DMS53 (cell line): ENCODE measurements at regions not wholly inside any gene's neighbourhood (a gene's known extent, or its start where the extent isn't known, plus 50 kb on each side); places are given as distances from the start of the nearest gene placed in this dataset.
"Not testable (repeated sequence)": the region's sequence is repeated elsewhere in the genome, so short reads cannot be mapped to it uniquely, and the experiment has no call there.

ENCODE experiments used
- DNase-seq: peaks from one replicate; lab custom pipeline; 2025; lab: John Stamatoyannopoulos, UW

DNA sequence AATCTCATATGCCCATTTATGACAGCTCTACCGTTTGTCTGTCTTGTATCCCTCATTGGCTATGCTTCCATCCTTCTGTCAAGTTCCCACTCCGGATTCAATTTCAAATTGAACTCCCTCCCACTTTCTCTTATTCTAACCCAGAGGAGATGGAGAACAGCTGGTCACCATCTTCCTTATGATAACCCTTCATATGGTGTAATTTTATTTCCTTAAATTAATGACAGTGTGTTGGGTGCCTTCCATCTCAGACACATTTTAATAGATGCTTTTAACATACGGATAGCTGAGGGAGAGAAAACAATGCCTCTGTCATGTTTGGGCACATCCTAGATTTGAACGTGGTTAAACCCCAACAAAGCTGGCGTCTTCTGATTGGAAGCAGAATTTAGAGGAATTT lies 103.0 kb upstream of the PLXNA2 start:
- no peak for DNase-seq

DNA sequence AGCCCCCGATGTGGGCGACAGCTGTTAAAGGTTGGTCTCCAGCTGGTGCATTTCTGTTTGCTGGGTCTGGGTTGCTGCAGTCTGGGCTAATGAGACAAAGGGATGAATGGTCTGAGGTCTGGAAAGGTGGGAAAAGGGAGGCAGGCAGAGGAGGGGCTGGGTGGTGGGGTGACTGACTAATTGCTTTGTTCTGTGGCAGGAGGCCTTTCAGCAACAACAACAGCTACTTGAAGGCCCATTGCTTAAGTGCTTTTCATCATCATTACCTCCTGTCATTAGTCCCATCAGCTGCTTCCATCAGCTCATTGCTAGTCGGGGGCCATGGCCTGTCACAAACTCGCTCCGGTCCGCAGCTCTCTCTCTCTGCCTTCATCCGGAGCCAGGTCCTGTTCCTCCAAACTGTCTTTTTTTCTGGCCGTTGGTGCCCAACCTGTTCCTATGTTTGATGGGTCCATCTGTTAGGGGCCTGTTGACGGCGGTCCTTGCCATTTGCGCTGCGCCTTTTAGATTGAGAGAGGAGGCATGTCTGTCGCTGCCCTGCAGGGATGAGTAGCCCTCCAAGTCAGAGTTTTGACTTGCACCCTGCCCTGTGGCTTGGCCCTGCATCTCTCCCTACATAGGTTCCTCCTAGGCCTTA lies 105.6 kb upstream of the PLXNA2 start:
- no peak for DNase-seq

DNA sequence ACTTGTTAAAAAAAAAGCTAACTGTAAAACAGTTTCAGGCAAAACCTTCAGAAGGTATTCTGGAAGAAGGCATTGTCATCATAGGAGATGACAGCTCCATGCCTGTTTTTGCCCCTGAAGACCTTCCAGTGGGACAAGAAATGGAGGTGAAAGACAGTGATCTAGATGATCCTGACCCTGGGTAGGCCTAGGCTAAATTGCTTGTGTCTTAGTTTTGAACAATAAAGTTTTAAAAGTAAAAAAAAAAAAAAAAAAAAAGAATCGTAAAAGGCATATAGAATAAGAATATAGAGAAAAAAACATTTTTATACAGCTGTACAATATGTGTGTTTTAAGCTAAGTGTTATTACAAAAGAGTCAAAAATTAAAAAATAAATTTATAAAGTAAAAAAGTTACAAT lies 106.6 kb upstream of the PLXNA2 start:
- DNase-seq, result no peak

DNA sequence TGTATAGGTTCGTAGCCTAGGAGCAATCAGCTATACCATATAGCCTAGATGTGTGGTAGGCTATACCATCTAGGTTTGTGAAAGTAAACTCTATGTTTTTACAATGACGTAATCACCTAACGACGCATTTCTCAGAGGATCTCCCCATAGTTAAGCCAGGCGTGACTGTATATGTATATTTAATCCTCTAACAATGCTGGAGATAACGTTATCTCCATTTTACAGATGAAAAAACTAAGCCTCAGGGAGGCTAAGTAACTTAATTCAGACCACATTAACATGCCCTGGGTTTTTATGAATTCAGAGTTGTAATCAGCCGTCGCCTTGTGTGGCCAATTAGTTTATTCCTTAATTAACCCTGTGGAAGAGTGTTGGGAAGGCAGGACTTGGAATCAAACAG lies 107.7 kb upstream of the PLXNA2 start:
- no peak for DNase-seq

DNA sequence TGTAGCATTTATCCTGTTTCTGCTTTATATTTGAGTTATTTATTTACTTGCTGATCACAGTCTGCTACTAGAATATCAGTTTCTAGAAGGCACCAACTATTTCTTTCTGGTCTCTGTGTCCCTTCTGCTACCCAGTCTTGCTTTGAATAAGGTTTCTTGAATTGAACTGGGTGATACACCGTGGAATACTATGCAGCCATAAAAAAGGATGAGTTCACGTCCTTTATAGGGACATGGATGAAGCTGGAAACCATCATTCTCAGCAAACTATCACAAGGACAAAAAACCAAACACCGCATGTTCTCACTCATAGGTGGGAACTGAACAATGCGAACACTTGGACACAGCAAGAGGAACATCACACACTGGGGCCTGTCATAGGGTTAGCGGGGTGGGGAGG lies 109.6 kb upstream of the PLXNA2 start:
- DNase-seq, result not testable (repeated sequence)

DNA sequence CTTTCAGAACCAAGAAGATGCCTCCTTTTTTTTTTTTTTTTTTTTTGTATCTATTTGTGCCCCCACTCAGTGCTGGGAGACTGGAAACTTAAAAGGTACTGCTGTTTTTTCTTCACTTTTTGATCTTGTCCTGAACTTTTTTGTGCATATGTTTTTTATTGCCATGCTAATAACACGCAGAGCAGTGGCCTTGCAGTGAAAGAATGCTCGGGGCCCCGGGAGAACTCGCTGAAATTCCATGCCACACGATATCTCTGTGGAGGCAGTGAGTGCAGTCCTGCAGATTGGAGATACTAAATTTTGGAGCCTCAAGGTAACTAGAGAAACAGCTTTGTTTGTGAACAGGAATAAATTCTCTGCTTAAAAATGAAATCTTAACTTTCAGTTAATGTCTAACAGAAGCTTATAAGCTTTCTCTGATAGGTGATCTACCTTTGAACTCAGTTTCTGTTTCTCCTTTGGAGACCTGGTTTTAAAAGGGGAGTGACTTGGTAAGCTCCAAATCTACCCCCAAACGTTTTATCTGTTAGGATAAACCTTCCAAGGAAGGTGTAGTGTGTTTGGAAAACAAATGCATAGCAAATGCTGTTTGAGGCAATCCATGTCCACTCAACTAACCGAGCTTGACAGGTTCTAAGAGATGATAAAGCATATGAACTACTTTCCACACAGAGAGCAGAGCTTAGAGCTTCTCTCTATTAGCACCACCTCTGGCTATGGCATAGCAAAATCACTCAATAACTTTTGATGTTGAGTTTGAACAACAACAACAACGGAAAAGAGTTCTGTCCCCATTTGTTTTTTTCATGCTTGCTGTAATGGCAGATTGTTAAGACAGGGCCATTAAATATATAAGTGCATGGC lies 113.7 kb upstream of the PLXNA2 start:
- no peak for DNase-seq

DNA sequence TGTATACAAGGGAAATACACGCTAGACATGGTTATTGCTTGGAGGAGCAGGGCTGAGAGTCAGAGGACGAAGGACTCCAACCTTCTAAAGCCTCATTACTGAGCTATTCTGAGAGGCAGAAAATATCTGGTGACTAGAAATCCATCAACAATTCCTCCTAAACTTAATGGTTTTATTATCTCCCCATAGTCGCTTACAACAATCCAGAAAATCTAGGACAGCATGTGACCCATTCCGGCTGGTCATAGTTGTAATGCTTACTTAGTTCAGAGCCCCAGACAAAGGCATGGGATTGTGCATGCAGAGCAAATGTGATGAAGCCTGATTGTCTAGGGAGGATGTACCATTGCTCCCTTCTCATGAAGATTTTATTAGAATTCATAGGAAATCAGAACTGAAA lies 114.5 kb upstream of the PLXNA2 start:
- DNase-seq, result no peak

DNA sequence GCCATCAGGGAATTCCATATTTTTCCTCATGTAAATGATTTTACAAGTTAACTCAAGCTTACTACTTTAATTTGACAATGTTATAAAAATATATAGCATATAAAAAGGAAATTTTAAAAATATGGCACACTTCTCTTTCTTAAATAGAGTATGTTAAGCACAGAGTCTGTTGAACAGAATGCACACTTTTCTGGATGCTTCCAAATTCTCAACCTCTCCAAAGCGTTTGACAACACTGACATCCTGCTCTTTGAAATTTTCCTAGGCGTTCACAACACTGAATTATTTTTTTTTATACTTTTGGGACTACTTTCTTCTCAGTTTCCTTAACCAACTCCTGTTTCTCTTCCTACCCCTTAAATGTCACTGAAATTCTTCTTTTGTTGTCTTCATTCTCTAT lies 117.8 kb upstream of the PLXNA2 start:
- DNase-seq, result no peak

DNA sequence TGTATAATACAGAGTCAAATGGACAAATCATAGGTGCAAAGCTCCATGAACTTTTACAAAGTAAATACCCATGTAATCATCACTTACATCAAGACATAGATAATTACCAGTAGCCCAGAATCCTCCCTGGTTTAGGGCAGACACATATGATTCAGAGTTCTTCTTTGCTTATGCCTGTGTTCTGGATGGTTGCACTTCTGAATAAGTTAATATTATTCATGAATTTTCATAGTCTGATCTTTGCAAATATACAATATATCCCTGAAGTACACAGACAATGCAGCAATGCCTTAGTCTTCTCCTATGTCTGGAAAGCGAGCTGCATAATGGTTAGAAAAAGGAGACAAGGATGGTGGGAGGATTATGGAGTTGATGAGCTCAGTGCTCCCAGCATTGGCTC lies 122.4 kb upstream of the PLXNA2 start:
- DNase-seq, result no peak

DNA sequence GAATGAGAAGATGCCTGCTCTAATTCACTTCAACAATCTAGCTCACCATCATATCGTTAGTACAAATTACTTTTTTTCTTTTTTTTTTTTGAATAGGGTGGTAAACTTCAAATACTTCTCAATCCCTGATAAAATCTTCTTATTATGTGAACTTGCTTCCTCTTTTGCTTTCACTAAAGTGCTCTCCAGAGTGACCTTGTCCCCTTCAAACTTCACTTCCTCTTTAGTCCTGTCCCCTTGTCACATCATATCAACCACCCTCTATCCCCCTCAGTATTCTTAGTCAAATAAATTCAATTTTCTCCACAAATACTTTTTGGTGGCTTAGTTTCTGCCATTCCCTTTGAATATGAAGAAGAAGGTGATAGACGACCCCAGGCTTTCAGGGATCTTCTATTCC lies 124.9 kb upstream of the PLXNA2 start:
- no peak for DNase-seq

DNA sequence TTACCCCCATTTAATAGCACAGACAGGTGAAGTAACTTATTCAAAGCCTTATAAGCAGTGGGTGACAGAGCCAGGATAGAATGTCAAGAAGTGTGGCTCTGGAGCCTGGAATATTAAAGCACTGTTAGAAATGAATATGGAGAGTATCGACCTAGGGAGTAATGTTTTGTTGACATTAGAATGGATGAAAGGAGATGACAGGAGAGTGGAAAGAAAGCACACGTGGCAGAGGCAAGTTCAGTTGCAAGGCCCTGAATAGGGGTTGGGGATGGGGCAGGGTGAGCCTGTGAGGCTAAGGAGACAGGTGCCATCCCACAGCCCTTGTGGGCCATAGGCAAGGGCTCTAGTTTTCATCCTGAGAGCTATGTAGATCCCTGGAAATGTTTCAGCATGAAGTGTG lies 125.5 kb upstream of the PLXNA2 start:
- DNase-seq, result no peak

DNA sequence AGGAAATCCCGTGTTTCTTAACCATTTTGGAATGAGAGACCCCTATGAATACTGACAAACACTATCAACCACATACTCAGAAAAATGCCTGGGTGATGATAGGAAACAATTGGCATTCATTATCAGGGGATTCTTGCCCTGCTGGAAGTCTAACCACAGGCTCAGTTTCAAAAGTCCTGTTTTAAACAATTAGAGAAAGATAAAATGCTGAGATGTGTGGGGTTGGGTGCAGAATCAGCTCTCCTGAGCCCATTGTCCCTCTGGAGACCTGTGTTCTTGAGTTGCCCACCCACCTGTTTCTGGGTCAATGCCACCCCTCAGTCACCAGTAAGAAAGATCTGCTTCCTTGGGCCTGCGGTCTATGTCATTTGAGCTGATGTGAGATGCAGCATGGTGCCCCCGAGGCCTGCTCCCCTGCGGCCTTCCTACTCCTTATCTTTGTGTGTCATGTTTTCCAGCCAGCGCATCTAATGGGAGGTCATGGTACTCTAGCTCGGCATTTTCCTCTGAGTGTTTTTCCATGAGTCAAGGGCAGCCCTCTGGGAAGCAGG lies 130.3 kb upstream of the PLXNA2 start:
- DNase-seq, result no peak

DNA sequence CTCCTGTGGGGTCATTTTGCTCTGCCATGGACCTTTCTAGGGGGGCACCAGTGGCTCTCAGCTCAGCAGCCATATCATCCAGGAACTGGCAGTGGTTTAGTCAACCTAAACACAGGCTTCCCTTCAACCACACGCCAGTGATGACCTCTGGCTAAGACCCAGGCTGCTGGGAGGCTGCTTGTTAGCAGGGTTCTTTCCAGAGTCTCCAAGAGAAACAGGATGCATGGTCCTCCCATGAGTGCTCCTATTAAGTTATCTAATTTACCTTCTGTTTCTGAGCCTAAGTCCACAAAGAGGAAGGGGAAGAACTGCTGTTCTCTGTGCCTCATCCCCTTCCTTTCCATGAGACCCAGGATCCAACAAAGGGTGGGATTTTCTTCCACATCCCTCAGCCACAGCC lies 137.3 kb upstream of the PLXNA2 start:
- DNase-seq, result no peak

DNA sequence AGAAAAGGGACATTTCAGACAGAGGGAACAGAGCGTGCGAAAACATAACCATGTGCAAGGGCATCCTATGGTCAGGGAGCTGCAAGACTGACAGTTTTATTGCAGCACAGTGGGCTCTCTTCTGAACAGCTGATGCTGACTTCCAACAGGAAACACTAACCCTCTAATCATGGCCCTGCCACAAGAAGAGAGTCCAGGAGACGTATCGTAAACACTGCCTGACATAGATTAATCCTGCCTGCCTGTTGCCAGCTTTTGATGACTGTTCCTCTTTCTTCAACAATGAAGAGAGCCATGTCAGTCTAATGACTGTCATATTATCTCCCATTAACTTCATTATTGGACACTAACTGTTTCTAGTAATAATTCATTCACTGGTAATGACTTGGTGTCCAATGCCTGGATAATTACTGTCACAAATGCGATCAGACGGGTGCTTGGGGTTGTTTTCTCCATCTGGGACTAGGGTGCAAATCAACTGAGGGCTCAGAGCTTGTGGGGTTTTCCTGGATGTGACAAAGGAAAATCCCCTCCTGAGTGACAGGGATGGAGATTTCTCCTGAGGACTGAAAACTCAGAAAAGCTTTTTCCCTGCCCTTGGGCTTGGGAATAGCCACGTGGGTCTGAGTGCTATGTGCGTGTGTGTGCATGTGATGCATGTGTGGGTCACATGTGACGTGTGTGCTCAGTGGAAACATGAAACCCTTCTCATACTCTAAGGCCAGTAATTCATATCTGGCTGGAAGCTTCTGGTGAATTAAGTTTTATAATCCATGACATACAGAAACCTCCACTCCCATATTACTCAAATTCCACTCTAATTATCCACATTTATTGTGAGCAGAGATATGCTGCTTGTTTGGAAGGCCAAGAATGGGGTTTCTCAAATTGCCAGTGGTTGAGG lies 144.0 kb upstream of the PLXNA2 start:
- no peak for DNase-seq

DNA sequence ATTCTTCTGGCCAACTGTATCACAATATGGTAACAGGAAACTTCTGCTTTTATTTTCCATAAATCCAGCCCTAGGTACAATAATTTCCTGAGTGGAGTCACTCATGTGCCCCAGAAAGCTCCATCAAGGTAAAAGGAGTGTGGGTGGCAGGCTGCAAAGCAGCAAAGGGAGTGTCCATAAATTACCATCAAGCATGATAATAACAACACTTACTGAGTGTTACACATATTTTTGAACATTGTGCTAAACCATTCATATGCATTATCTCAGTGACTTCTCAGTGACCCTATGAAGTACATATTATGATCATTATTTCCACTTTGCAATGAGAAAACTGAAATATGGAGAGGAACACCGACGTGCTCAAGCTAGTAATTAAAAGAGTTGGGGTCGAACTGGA lies 149.2 kb upstream of the PLXNA2 start:
- DNase-seq, result no peak

DNA sequence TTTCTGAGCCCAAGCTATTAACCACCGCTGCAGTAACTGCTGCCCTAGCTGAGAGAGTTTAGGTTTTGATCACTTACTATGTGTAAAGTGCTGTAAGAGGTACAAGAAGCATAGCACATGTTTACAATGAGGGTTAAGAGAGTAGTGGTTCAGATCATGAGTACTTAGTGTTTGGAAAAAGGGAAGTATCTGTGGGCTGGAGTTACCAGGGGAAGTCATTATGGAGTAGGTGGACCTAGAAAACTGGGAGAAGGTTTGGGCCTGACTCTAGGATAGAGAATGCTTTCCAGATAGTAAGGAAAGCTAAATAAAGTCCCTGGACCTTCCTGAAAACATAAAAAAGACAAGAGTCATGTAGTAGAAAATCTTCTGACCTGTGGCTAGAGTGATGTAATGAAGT lies 149.6 kb upstream of the PLXNA2 start:
- no peak for DNase-seq

DNA sequence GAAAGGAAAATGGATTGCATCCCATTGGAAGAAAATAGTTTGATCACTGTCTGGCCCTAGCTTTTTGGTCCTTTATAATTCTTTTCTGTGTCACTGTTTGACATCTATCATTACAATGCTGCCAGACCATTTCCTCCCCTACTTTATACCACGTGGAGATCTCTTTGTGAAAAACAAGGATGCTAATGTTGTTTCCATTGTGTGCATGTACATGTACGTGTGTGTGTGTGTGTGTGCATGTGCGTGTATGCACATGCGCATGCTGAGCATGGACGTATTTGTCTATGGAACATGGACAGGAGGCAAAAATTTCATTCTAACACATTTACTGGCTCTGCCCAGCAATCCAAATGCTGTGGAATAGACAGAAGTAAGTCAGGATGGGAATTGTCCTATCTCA lies 153.1 kb upstream of the PLXNA2 start:
- DNase-seq, result no peak

DNA sequence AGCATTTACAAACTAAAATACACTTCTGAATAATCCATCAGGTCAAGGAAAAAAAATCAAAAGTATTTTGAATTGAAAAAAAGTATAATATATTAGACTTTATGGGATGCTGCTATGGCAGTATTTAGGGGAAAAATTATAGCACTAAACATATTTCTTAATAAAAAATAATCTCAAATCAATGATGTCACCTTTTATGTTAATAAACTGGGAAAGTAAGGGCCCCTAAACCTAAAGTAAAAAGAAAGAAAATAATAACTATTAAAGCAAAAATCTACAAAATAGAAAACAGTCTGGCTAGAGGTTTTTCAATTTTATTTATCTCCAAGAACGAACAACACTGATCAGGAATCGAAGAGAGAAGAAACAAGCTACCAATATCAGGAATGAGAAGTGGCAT lies 160.8 kb upstream of the PLXNA2 start:
- DNase-seq, result no peak

DNA sequence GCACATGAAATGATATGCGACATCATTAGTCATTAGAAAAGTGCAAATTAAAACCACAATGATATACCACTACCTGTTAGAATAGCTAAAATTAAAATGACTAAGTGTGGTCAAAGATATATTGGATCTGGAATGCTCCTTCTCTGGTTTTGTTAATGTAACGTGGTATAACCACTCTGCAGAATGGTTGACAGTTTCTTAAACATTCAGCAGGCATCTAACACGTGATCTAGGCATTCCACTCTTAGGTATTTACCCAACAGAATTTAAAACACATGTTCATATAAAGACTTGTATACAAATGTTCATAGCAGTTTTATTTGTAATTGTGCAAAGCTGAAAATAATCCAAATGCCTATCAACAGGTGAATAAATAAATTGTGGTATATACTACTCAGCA lies 165.0 kb upstream of the PLXNA2 start:
- no peak for DNase-seq

DNA sequence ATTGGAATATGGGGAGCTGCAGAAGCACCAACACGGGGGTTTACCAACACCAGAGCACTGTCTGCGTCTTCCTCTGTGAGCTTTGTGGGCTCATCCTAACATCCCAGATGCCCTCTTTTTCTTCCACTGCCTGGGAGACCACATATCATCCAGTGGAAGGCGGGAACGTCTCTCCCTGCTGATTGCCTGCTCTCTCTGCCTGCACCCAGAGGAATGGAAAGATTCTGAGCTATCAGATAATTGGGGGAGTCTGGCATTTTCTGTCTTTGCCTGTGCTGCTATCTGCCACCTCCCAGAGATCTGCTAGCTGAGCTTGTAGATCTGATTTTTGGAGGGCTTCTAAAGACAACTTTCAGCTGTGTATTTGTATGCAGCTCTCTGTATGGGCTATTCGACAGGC lies 166.2 kb upstream of the PLXNA2 start:
- no peak for DNase-seq

DNA sequence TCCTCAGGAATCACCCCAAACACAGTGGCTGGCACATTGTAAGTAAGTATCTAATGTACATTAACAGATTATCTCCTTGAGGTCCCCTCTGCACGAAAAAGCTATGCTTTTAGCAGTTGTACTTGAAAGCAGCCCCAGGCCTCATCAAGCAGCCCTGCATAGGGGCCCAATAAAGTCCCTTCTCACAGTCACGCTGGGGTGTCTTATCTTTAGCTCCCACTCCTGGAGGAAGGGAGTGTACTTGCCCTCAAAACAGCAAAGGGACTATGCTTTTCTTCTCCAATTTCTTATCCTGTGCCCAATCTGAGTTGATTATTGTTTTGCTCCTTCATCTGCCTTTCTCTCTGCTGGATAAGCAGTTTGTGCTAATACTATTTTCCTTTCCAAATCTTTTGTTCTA lies 168.8 kb upstream of the PLXNA2 start:
- no peak for DNase-seq

DNA sequence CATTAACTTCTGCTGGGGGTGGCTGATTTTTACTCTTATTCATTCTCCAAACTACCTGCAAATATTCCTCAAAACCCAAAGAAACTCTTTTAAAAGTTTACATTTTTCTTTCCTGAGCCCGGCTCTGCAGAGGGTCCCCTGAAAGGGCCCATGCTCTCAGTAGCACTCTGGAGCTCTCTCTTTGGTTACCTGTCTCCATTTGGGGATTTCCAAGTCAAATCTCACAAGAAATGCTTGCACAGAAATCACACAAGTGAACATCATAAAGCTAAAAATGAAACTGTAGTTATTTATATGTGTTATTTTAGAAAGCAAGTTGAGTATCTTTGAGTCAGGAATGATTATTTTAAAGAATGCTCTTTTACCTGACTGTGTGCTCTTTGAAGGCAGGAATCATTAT lies 174.5 kb upstream of the PLXNA2 start:
- DNase-seq, result no peak
